NCI-H526 treated with DMSO at 0.1 percent for 48 hours (cell line): ENCODE measurements at regions not wholly inside any gene's neighbourhood (a gene's known extent, or its start where the extent isn't known, plus 50 kb on each side); places are given as distances from the start of the nearest gene placed in this dataset.

Experiments used
- DNase-seq: peaks from one replicate; lab custom pipeline; 2025; lab: John Stamatoyannopoulos, UW

- DNase-seq = no peak
Measured at GRCh38 chr14:81669308-81669707, 135.7 kb upstream of the SEL1L start.

- DNase-seq = no peak
Measured at GRCh38 chr14:81673930-81674329, 140.3 kb upstream of the SEL1L start.

GRCh38 chr14:81676395-81676794 lies 142.7 kb upstream of the SEL1L start:
- DNase-seq = no peak

- no peak for DNase-seq
Measured at GRCh38 chr14:81676879-81677278, 143.2 kb upstream of the SEL1L start.

GRCh38 chr14:81677736-81678135 lies 144.1 kb upstream of the SEL1L start:
- DNase-seq = no peak

- DNase-seq = no peak
Measured at GRCh38 chr14:81679226-81679625, 145.6 kb upstream of the SEL1L start.

- DNase-seq = no peak
Measured at GRCh38 chr14:81681541-81681940, 147.9 kb upstream of the SEL1L start.

GRCh38 chr14:81682134-81682533 lies 148.5 kb upstream of the SEL1L start:
- no peak for DNase-seq

- DNase-seq = no peak
Measured at GRCh38 chr14:81682701-81683100, 149.0 kb upstream of the SEL1L start.

- DNase-seq = no peak
Measured at GRCh38 chr14:81684696-81685095, 151.0 kb upstream of the SEL1L start.

GRCh38 chr14:81686512-81686911 lies 152.9 kb upstream of the SEL1L start:
- no peak for DNase-seq

- DNase-seq = no peak
Measured at GRCh38 chr14:81691931-81692330, 158.3 kb upstream of the SEL1L start.

- DNase-seq = no peak
Measured at GRCh38 chr14:81694419-81694818, 160.8 kb upstream of the SEL1L start.

GRCh38 chr14:81709681-81710080 lies 176.0 kb upstream of the SEL1L start:
- DNase-seq = no peak

- DNase-seq = peak; percentile 27
Measured at GRCh38 chr14:81710232-81710845, 176.7 kb upstream of the SEL1L start.

- no peak for DNase-seq
Measured at GRCh38 chr14:81715731-81716130, 182.1 kb upstream of the SEL1L start.

GRCh38 chr14:81716953-81717352 lies 183.3 kb upstream of the SEL1L start:
- peak; percentile 35 for DNase-seq

- no peak for DNase-seq
Measured at GRCh38 chr14:81723956-81724355, 190.3 kb upstream of the SEL1L start.

- no peak for DNase-seq
Measured at GRCh38 chr14:81727218-81727617, 193.6 kb upstream of the SEL1L start.

GRCh38 chr14:81728447-81728846 lies 194.8 kb upstream of the SEL1L start:
- DNase-seq = no peak

GRCh38 chr14:81729622-81730021 lies 196.0 kb upstream of the SEL1L start:
- no peak for DNase-seq

- DNase-seq = no peak
Measured at GRCh38 chr14:81737938-81738337, 204.3 kb upstream of the SEL1L start.

- DNase-seq = no peak
Measured at GRCh38 chr14:81738946-81739659, 205.4 kb upstream of the SEL1L start.

- DNase-seq = peak; percentile 63
Measured at GRCh38 chr14:81743605-81744004, 210.0 kb upstream of the SEL1L start.
